ELR (cell line): ENCODE measurements at regions not wholly inside any gene's neighbourhood (a gene's known extent, or its start where the extent isn't known, plus 50 kb on each side); places are given as distances from the start of the nearest gene placed in this dataset.

Experiments used
- DNase-seq: peaks from one replicate; pipeline ENCODE4 v3.0.0-alpha.2; 2015; ENCODE audit warnings: low read depth

DNA sequence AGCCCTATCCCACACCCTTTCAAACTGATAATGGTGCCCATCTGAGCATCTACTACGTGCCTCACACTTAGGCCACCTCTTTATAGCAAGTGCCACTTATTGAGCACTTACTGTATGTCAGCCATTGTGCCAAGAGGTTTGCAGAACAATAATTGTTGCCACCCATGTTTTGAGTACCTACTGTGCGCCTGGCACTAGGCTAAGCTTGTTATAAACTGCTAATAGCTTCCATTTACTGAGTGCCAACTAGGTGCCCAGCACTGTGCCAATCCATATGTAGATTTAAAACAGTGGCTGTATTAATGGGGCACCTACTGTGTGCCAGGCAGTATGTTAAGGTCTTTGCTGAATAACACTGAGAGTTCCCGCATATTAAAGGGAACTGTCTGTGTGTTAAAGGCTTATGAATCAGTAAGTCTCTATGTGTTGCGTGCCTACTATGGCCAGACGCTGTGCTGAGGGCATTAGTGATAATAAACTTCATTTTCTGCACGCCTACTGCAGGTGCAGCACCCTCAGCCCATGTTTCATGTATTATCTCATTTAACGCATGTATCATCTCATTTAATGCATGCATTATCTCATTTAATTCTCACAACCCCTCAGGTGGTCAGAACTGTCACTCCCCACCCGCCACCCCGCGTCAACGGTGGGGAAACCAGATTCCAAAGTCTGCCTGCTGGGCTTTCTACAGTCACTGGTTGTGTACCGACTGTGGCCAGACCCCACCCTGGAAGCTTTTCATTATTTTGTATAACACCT, 105.0 kb downstream of the PTPRS start:
- DNase-seq, result no peak

DNA sequence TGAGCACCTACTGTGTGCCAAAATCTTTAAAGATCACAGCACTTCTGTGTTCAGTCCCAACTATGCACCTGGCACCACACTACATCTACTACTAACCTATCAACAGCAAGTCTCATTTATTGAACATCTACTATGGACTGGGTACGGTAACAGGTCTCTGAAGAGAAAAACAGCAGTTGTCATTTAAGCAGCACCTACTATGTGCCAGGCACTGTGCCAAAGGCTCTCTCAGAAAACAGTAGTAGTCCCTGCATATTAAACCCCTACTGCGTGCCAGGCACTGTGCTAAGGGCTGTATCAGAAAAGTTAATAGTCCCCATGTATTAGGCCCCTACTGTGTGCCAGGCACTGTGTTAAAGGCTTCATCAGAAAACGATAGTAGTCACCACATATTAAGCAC, 106.2 kb downstream of the PTPRS start:
- no peak for DNase-seq

DNA sequence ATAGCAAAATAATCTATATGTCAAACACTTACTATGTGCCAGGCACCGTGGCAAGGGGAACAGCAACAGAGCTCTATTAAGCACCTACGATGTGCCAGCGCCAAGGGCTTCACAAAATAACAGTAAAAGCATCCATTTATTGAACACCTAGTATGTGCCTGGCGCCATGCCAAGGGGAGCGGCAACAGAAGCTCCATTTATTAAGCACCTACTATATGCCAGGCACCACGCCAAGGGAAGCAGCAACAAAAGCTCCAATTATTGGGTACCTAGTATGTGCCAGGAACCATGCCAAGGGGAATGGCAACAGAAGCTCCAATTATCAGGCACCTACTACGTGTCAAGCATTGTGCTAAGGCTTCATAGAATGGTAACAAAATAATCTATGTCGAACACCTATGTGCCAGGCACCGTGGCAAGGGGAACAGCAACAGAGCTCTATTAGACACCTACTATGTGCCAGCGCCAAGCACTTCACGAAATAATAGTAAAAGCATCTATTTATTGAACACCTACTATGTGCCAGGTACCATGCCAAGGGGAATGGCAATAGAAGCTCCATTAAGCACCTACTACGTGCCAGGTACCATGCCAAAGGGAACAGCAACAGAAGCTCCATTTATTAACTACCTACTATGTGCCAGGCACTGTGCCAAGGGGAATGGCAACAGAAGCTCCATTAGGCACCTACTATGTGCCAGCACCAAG, 107.7 kb downstream of the PTPRS start:
- DNase-seq, result no peak

DNA sequence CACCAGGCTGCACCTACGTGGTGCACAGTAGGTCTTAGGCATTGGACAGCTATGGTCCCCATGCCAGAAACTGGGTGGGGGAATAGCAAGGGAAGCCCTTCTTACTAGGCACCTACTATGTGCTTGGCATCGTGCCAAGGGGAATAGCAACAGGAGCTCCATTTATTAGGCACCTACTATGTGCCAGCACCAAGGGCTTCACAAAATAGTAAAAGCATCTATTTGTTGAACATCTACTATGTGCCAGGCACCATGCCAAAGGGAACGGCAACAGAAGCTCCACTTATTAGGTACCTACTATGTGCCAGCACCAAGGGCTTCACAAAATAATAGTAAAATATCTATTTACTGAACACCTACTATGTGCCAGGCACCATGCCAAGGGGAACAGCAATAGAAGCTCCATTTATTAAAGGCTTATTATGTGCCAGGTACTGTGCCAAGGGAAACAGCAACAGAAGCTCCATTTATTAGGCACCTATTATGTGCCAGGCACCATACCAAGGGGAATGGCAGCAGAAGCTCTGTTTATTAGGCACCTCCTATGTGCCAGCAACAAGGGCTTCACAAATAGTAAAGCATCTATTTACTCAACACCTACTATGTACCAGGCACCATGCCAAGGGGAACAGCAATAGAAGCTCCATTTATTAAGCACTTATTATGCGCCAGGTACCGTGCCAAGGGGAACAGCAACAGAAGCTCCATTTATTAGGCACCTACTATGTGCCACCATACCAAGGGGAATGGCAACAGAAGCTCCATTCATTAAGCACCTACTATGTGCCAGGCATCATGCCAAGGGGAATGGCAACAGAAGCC, 108.5 kb downstream of the PTPRS start:
- no peak for DNase-seq

DNA sequence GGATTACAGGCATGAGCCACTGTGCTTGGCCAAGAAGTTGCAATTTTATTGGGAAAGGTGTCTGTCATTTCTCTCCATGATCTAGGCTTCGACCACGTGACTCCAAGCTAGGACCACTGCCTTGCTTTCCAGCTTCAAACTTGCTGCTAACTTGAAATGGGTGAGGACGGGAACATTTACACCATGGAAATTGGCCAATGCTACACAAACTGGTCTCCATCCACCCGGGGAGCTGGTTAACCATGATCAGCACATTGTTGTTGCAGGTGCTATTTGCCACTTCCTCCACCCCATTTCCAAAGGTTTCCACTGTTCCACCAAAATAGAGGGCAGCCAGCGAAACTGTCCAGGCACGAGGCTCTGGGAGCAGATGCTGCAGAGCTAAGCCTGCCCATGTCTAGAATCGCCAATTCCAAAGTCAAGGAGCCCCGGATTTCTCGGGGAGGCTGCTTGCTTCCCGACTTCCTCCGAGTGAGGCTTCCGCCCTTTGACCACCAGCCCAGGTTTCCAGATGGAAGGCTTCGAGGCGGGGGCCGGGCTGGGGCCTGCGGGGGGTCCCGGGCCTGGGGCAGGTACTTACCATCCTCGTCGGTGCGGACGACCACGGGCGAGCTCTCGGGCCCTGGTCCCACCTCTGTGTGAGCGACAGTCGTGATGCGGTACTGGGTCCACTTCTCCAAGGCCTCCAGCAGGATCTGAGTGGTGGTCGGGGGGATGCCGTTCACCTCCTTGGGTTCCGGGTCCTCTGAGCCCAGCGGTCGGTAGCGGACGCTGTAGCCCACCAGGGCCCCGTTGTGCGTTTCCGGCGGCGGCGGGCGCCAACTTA, 109.7 kb downstream of the PTPRS start:
- DNase-seq, result no peak

DNA sequence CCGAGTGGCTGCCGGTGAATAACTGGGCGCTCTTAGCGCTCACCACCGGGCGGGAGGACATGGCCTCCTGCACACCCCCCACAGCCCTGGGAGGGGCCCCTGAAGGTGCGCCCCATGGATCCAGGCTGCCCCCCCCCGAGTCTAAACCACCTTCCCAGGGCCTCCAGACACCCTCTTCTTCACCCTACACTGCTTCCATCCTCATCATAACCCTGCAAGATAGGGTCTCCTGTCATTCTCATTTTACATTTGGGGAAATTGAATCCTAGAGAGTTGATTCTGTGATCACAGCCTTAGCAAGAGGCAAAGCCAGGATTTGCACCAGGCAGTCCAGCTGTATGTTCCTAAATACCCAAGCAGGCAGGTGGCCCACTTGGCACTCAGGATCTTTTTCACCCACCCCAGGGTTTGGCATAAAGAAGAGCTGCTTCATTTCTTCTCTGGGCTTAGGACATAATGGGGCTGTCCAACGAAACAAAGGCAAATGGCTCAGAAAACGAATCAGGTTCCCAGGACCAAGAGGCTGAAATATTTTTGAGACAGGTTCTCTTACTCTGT, 110.8 kb downstream of the PTPRS start:
- DNase-seq, result no peak

DNA sequence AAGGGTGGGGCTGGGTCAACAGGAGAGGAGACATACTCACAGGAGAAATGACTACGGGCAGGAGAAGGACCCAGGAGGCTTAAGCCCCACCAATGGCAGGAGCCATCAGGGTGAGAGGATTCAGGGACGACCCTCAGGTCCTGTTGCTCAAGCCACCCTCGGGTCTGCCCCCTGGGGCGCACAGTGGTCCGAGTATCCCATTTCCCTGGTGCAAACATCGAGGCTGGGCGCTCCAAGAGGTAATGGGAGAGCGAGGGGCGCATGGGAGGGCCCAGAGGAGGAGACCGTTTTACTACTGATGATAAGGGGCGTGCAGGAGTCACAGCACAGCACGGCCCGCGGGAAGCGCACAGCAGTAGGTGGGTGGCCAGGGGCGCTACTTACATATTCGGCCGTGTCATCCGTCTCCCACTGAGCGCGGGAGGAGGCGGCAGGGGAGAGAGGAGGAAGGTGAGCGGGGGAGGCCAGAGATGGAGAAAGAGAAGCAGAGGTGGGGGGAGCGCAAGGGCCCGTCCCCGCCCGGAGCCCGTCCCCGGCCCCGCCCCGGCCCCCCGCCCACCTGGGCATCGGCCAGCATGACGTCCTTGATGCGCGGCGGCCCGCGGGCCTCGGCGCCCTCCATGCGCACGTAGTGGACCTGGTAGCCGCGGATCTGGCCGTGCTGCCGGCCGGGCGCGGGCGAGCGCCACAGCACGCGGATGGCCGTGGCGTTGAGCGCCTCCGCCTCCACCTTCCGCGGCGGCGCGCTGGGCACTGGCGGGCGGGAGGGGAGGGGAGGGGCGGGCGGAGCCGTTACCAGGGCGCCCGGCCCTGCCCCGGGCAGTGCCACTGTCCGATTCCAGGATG, 111.5 kb downstream of the PTPRS start:
- no peak for DNase-seq

DNA sequence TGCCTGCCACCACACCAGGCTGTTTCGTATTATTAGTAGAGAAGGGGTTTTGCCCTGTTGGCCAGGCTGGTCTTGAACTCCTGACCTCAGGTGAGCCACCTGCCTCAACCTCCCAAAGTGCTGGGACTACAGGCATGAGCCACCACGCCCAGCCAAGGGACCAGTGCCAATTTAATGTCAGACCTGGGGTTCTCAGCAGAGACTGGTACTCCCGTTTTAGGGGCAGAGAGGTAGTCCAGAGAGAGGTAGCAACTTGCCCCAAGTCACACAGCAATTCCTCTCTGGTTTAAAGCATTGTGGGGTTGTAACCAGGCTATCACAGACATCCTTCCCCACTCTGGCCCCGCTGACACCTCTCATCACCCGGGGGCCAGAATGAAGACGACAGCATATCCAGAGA, 112.1 kb downstream of the PTPRS start:
- DNase-seq, result no peak

DNA sequence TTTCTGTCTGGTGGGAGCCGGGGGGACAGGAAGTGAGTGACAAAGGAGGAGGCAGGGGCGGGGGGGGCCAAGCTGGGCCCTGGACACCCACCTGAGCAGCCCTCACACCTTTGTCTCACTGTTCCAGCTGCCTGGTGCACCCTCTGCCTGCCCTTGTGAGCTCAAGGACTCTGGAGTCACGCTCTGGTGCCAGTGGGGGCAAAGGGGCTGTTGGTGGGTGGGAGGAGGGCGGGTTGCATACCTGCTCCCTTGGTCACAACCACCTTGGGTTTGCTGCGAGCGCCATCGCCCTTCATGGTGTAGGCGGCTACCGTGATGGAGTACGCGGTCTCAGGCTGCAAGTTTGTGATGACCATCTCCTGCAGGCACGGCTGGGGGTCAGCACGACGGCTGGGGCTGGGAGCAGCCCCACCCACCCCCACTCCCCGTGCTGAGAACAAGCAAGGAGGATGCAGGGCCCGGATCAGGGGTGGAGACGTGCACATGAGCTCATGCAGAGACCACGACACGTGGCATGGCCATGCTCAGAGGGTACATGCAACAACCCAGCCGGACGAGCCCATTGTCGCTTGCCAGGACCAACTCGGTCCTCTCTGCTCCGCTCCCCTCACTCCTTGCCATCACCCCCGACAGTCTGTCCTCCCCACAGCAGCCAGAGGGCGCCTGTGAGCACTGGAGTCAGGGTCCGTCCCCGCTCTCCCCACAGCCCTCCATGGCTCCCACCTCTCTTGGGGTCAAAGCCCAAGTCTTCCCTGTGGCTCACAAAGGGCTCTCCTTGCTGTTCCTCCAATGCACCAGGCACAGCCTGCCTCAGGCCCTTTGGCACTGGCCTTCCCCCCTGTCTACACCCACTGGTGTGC, 114.9 kb downstream of the PTPRS start:
- DNase-seq, result no peak

DNA sequence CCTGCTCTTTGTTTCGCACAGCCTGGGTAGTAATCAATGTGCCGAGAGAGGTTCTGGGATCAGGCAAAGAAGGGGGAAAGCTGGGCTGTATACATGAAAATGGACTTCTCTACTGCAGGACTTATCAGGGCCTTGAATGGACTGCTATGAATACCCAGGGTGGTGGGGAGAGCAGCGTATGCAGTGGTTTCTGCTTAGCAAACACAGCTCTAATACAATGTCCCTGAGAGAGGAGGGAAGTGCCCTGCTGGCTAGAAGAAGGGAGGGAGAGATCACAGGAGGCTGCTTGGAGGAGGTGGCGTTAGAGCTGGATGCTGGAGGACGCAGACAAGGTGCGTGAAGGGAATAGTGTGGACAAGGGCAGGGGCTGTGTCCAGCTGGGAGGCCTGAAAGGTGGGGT, 116.1 kb downstream of the PTPRS start:
- no peak for DNase-seq

DNA sequence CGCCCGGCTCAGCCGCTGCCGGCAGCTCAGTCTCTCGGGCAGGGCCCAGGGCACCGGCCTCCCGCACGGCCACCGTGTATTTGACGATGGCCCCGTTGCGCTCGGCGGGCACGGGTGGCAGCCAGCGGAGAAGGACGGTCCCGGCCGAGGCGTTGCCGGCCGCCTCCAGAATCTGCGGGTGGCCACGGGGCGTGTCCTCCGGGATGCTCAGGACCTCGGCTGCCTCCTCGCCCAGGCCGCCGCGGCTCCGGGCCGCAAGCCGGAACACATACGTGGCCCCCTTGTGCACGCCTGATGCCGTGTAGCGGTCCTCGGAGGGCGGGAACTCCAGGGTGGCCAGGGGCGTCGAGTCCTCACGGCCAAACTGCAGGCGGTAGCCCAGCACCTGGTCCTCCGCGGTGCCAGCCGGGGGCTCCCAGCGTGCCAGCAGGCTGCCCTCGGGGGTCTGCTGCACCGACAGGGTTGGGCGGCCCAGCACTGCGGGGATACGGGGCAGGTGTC, 117.7 kb downstream of the PTPRS start:
- no peak for DNase-seq

DNA sequence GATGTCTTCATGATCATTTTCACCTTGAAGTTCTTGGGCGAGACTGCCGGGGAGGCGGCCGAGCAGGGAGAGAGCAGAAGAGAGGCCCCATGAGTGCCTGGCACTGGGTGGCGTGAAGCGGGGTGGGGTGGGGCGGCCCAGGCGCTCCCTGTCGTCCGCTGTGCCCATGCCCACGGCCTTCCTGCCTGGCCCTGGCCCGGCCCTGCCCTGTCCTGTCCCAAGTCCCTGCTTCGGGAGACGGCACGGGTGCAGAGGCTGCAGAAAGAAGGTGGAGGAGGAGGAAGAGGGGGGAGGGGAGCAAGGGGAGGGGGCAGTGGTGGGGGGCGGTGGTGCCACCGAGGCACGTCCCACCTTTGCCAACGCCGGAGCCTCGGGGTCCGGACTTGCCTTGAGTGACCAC, 118.4 kb downstream of the PTPRS start:
- no peak for DNase-seq

DNA sequence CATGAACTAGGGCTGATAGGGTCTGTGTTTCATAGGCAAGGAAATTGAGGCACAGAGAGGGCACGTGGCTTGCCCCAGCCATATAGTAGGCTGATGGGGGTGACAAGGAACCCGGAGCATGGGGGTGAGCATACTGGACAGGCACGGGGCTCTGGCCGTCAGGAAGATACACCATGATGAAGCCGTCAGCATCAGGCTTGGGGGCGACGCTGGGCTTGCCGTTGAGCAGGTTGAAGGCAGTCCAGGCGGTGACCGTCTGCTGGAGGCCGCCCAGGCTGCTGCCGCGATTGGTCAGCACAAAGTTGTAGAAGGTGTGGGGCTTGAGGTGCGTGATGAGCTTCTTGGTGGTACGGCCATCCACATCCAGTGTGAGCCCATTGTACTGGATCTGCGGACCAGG, 119.7 kb downstream of the PTPRS start:
- no peak for DNase-seq

DNA sequence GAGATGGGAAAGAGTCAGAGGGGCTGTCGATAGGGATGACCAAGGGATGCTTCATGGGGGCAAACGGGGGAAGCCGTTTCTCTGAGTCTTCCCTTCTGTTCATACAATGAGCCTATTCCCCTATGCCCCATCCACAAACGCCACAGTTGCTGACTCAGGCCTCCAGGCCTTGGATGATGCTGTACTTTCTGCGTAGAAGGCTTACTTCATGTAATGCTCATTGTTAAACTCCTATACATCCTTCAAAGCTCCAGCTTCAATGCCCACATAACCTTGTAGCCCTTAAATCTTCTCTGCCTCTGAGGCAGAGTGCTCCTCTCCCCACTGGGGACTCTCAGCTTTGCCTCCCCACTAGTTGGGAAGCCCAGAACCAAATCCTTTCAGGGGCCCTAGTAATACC, 120.3 kb downstream of the PTPRS start:
- DNase-seq, result no peak

DNA sequence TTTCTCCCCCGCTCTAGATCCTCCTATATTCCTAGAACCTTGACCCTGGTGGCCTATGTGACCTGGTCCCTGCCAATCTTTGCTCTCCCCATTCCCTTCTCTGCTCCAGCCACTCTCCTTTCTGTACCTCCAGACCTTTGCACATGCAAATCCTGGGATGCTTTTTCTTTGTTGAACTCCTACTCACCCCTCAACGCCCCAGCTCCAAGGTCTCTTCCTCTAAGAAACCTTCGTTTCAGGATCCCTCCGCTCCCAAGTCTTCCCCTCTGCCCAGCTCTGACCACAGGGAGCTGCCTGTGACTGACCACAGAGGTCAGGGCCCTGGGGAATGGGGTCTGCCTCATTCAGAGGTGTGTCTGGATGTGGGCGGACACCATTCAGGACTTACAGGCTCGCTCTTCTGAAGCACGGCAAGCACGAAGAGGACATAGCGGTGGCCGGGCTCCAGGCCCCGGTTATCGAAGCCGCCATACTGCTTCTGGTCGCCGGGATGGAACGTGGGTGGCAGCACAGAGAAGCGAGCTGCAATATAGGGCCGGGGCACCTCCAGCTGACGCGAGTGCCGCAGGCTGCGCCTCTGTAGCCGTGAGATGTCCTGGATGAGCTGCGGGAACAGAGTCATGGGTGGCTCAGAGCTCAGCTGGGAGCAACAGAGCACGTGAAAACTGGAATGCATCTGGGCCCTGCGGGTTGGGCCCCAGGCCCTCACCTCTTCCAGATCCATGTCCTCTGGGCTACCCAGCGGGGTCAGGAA, 120.9 kb downstream of the PTPRS start:
- DNase-seq, result no peak

DNA sequence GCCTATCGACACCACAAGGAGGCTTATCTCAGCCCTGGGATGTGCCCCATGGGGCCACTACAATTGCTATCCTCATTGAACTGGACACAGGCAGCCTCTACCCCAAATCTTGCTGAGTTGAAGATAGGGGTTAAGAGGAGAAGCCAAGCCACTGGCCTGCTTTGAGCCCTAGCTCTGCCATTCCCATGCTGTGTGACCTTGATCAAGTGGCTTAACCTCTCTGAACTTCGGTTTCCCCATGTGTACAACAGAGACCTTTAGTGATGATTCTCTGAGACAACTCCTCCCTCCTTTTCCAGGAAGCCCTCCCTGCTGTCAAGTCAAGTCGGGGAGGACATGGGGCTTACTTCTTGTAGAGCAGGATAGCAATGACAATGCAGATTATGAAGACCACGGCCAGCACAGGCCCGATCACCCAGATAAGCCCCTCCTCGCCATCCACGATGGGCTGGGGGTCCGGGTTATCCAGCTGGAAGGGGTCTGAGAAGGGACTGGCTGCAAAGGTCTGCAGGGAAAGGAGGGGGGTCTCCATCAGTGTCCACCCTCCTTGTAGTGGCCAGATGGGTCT, 121.6 kb downstream of the PTPRS start:
- DNase-seq, result no peak

DNA sequence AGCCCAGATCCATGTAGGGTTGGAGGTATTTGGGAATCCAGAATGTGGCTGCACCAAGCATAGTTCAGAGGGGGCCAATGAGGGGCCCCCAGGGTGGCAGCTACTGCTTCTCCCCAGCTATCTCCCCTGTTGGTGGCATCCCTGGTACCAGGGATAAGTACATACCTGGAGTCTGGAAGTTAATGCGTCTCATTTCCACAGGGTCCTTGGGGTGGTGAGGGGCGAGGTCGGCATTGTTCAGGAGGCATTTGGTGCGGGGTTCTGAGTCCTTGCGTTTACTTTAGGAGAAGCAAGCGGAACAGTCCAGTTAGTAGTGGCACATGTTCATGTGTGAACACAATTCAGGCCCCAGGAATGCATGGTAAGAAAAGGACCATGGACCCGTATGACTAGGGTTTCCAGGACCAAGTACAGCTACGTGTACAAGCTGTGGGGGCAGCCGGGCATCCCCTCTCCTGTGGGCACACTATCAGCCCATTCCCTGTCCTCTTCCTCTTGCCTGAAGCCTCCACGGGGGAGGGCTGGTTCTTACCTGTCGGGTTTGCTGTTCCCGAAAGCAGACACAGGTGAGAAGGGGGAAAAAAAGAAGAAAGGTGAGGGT, 122.3 kb downstream of the PTPRS start:
- DNase-seq, result no peak

DNA sequence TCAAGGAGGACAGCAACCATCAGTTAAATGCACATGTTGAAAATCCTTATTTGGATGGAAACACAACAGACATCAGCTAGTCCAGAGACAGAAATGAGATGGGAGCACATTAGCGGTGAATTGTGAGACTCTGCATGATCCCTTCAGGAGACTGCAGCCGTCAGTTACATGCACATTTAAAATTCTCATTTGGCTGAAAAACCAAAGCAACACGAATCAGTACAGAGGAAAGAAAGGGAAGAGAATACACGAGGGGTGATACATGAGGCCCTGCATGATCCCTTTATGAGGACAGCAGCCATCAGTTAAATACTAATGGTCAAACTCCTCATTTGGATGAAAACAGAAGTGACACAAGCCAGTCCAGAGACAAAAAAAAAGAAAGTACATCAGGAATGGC, 123.4 kb downstream of the PTPRS start:
- no peak for DNase-seq
